ENCODE measurements at regions not wholly inside any gene's neighbourhood (a gene's known extent, or its start where the extent isn't known, plus 50 kb on each side); places are given as distances from the start of the nearest gene placed in this dataset.
"Not testable (repeated sequence)": the region's sequence is repeated elsewhere in the genome, so short reads cannot be mapped to it uniquely, and the experiment has no call there.

- TF ChIP-seq CTCF (IDR thresholded peaks at IDR 0.05); POLR2AphosphoS5 (IDR thresholded peaks at IDR 0.05; ENCODE audit: insufficient read depth in 1 of 2, low read depth in 1 of 2); POLR2A (IDR thresholded peaks at IDR 0.05): not testable (repeated sequence)
Measured at GRCh38 chr3:195976876-195977275, 68.5 kb upstream of the TNK2 start.
